ENCODE measurements at regions not wholly inside any gene's neighbourhood (a gene's known extent, or its start where the extent isn't known, plus 50 kb on each side); places are given as distances from the start of the nearest gene placed in this dataset.

DNA sequence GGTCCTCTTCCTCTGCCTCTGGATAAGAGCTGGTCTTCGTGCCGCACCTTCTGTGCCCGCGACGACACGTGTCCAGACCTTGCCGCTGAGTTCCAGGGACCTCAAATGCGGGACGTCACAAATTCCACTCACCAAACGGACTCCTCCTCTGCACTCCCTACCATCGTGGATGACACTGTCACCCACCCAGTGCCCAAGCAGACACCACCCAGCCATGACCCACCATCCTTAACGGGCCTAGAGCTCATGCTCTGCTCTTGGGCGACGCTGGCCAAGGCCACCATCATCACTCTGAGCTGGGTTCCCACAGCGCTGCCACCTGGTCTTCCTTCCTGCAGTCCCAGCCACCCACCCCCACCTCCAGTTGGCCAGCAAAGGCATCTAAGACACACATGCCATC is 96.4 kb upstream of the RPL38 start:
- no peak overlapping the region for H3K4me3 Mint-ChIP-seq
- no peak for ATAC-seq
- H3K36me3 ChIP-seq (ENCODE audit: control insufficient read depth, insufficient read depth, low read length): no peaks in the 10 kb centered on the region
- H3K9me3 Mint-ChIP-seq: no peaks in the 10 kb centered on the region
- 89% methylated on average over 15 of the region's 15 CpGs for WGBS (ENCODE audit: insufficient coverage)
- no peak overlapping the region for H3K27ac ChIP-seq (ENCODE audit: low read length)
- no peak for DNase-seq
- H3K36me3 Mint-ChIP-seq: no peaks in the 10 kb centered on the region
- H3K27ac Mint-ChIP-seq: no peak overlapping the region
- H3K4me1 Mint-ChIP-seq: no peaks in the 10 kb centered on the region
- TF ChIP-seq, protein P1, sequence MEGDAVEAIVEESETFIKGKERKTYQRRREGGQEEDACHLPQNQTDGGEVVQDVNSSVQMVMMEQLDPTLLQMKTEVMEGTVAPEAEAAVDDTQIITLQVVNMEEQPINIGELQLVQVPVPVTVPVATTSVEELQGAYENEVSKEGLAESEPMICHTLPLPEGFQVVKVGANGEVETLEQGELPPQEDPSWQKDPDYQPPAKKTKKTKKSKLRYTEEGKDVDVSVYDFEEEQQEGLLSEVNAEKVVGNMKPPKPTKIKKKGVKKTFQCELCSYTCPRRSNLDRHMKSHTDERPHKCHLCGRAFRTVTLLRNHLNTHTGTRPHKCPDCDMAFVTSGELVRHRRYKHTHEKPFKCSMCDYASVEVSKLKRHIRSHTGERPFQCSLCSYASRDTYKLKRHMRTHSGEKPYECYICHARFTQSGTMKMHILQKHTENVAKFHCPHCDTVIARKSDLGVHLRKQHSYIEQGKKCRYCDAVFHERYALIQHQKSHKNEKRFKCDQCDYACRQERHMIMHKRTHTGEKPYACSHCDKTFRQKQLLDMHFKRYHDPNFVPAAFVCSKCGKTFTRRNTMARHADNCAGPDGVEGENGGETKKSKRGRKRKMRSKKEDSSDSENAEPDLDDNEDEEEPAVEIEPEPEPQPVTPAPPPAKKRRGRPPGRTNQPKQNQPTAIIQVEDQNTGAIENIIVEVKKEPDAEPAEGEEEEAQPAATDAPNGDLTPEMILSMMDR (IDR thresholded peaks at IDR 0.05): no peak
- H3K27me3 Mint-ChIP-seq (ENCODE audit: low read depth in 2 of 2): peaks cover 5 to 15% of the 10 kb centered on the region in 2 donors
- H3K4me1 ChIP-seq (ENCODE audit: control insufficient read depth, insufficient read depth, low read length): no peaks in the 10 kb centered on the region
- H3K27me3 ChIP-seq (ENCODE audit: control insufficient read depth, insufficient read depth, low read length): no peaks in the 10 kb centered on the region
- intact Hi-C loops (cut with micrococcal nuclease): no loop called here
- H3K4me3 ChIP-seq (ENCODE audit: low read length): no peak overlapping the region
- no peaks in the 10 kb centered on the region for H3K9me3 ChIP-seq (ENCODE audit: control insufficient read depth, insufficient read depth, low read length)

DNA sequence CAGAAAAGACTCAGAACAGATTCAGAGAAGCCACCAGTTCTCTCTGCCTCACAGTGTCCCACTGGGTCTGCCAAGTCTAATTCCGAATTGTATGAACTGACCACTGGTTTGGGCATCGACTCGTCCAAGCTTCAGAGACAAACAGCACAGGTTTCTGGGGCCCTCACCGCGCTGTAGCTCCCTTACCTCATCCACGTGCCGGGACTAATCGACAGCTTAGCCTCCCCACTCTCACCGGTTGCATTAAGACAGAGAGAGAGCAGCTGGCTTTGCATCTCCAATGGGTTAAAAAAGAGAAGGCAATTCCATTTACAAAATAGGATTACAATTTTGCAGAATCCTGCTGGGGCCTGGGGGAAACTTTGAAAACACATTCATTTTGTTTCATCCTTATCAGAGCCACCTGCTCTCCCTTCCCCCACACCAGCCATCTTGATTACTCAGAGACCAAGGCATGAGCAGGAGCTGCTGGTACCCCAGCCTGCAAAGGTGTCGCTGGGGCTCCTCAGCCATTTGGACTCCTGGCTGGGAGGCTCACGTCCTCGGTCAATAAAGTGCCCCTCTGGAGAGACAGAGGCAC is 95.3 kb upstream of the RPL38 start:
- Histone ChIP-seq H3K27ac (ENCODE audit: low read length) (no peak overlapping the region), H3K36me3 (ENCODE audit: control insufficient read depth, insufficient read depth, low read length) (no peaks in the 10 kb centered on the region), H3K27me3 (ENCODE audit: control insufficient read depth, insufficient read depth, low read length) (no peaks in the 10 kb centered on the region), H3K4me1 (ENCODE audit: control insufficient read depth, insufficient read depth, low read length) (no peaks in the 10 kb centered on the region), H3K4me3 (ENCODE audit: low read length) (no peak overlapping the region), H3K9me3 (ENCODE audit: control insufficient read depth, insufficient read depth, low read length) (no peaks in the 10 kb centered on the region)
- TF ChIP-seq, protein P1 (IDR thresholded peaks at IDR 0.05): no peak
- no peak overlapping the region for H3K4me3 Mint-ChIP-seq
- WGBS (ENCODE audit: insufficient coverage): 74% methylated on average over 12 of the region's 12 CpGs
- DNase-seq: no peak
- intact Hi-C loops (cut with micrococcal nuclease): no loop called here
- ATAC-seq: no peak
- no peaks in the 10 kb centered on the region for H3K4me1 Mint-ChIP-seq
- no peaks in the 10 kb centered on the region for H3K9me3 Mint-ChIP-seq
- H3K27ac Mint-ChIP-seq: no peak overlapping the region
- H3K27me3 Mint-ChIP-seq (ENCODE audit: low read depth in 2 of 2): peaks cover 0 to 8% of the 10 kb centered on the region in 2 donors
- H3K36me3 Mint-ChIP-seq: no peaks in the 10 kb centered on the region

DNA sequence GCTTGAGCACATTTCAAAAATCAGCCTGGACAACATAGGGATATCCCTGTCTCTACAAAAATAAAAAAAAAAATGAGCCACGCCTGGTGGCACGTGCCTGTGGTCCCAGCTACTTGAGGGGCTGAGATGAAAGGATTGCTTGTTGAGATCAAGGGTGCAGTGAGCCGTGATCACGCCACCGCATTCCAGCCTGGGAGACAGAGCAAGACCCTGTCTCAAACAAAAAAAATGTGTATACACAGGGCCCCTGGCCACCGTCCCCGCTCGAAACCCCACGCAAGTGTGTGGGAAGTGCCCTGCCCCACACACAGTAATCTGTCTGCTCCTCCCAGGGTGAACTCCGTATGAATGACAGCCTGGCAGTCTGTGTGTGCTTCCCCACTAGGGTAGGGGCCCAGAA is 93.0 kb upstream of the RPL38 start:
- Histone ChIP-seq H3K27me3 (ENCODE audit: control insufficient read depth, insufficient read depth, low read length) (no peaks in the 10 kb centered on the region), H3K4me3 (ENCODE audit: low read length) (no peak overlapping the region), H3K9me3 (ENCODE audit: control insufficient read depth, insufficient read depth, low read length) (no peaks in the 10 kb centered on the region), H3K4me1 (ENCODE audit: control insufficient read depth, insufficient read depth, low read length) (no peaks in the 10 kb centered on the region), H3K27ac (ENCODE audit: low read length) (no peak overlapping the region), H3K36me3 (ENCODE audit: control insufficient read depth, insufficient read depth, low read length) (no peaks in the 10 kb centered on the region)
- ATAC-seq: no peak
- H3K27ac Mint-ChIP-seq: no peak overlapping the region
- 73% methylated on average over 10 of the region's 10 CpGs for WGBS (ENCODE audit: insufficient coverage)
- intact Hi-C loops (cut with micrococcal nuclease): no loop called here
- H3K36me3 Mint-ChIP-seq: no peaks in the 10 kb centered on the region
- TF ChIP-seq, protein P1 (IDR thresholded peaks at IDR 0.05): no peak
- H3K27me3 Mint-ChIP-seq (ENCODE audit: low read depth in 2 of 2): peaks cover 8% of the 10 kb centered on the region in 2 donors
- no peaks in the 10 kb centered on the region for H3K9me3 Mint-ChIP-seq
- DNase-seq: no peak
- no peak overlapping the region for H3K4me3 Mint-ChIP-seq
- no peaks in the 10 kb centered on the region for H3K4me1 Mint-ChIP-seq

DNA sequence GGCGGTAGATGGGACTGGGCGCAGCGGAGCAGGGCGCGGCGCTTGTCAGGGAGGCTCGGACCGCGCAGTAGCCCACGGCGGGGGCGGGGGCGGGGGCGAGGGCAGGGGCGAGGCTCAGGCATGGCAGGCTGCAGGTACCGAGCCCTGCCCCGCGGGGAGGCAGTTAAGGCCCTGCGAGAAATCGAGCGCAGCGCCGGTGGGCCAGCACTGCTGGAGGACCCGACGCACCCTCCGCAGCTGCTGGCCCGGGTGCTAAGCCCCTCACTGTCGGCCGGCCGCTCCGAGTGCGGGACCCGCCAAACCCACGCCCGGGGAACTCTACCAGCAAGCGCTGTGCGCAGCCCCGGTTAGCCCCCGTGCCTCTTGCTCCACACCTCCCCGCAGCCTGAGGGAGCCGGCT is 90.2 kb upstream of the RPL38 start:
- no peak overlapping the region for H3K4me3 ChIP-seq (ENCODE audit: low read length)
- no peak overlapping the region for H3K27ac Mint-ChIP-seq
- intact Hi-C loops (cut with micrococcal nuclease): no loop called here
- no peaks in the 10 kb centered on the region for H3K4me1 Mint-ChIP-seq
- TF ChIP-seq, protein P1 (IDR thresholded peaks at IDR 0.05): no peak
- no peaks in the 10 kb centered on the region for H3K36me3 Mint-ChIP-seq
- ATAC-seq (no peak), DNase-seq (no peak)
- 97% methylated on average over 41 of the region's 41 CpGs for WGBS (ENCODE audit: insufficient coverage)
- H3K9me3 Mint-ChIP-seq: no peaks in the 10 kb centered on the region
- H3K4me3 Mint-ChIP-seq: no peak overlapping the region
- H3K27ac ChIP-seq (ENCODE audit: low read length): no peak overlapping the region
- peaks cover 4 to 32% of the 10 kb centered on the region in 2 donors for H3K27me3 Mint-ChIP-seq (ENCODE audit: low read depth in 2 of 2)
- no peaks in the 10 kb centered on the region for H3K9me3 ChIP-seq (ENCODE audit: control insufficient read depth, insufficient read depth, low read length)
- H3K36me3 ChIP-seq (ENCODE audit: control insufficient read depth, insufficient read depth, low read length): no peaks in the 10 kb centered on the region
- H3K27me3 ChIP-seq (ENCODE audit: control insufficient read depth, insufficient read depth, low read length): no peaks in the 10 kb centered on the region
- no peaks in the 10 kb centered on the region for H3K4me1 ChIP-seq (ENCODE audit: control insufficient read depth, insufficient read depth, low read length)
